NCI-H2029 (cell line): ENCODE measurements at regions not wholly inside any gene's neighbourhood (a gene's known extent, or its start where the extent isn't known, plus 50 kb on each side); places are given as distances from the start of the nearest gene placed in this dataset.

Experiments
- DNase-seq: peaks from one replicate; lab custom pipeline; 2025; lab: John Stamatoyannopoulos, UW

DNA sequence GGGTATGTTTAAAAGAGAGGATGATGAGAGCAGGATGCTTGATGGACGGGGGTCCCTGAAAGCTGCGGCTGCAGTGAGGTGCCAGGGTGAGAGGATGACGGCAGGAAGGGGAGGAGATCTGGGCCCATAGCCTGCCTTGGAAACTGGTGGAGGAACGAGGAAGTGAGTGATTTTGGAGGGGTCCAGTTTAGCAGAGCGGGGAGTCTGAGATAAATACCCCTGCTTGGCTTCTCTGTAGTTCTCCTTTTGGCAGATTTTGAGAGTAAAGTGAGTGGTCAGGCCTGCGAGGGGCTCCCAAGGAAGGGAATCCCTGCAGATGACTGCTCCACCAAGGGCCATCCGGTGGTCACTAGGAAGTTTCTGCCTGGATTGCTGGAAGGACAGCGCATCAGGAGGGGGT, 98.5 kb upstream of the PTCH1 start:
- DNase-seq = no peak

DNA sequence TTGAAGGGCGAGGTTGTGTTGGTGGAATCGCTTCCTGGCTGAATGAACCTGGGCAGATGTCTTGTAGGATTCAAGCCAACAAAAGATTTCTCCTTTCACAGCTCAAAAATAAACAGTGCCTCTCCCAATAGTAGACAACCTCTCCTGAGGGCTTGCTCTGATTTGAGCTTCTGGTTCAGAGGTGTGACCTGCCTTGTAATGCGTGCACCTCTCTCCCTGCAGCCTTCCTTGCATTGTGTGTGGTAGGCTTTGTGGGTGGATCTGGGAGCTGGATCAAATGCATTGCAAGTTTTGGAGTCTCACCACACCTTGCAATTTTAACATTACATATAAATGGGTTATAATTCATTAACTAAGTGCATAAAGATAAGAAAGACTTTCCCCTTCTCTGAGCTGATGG, 96.9 kb upstream of the PTCH1 start:
- no peak for DNase-seq

DNA sequence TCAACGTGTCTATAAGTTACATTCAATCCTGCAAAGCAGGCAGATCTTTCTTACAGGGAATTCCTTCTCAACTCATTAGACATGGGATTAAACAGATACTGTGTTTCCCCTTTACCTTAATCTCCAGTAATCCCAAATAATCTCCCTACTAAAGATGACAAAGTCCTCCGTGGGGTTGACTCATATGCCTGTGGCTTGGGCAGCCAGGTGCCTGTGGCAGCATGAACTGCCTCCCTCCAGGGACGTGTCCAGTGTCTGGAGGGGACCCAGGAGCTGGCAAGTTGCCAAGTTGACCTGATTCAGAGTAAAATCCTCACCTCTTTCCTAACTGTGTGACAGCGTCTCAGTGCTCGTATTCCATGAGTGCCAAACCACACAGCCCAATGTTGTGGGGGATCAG, 94.6 kb upstream of the PTCH1 start:
- no peak for DNase-seq

DNA sequence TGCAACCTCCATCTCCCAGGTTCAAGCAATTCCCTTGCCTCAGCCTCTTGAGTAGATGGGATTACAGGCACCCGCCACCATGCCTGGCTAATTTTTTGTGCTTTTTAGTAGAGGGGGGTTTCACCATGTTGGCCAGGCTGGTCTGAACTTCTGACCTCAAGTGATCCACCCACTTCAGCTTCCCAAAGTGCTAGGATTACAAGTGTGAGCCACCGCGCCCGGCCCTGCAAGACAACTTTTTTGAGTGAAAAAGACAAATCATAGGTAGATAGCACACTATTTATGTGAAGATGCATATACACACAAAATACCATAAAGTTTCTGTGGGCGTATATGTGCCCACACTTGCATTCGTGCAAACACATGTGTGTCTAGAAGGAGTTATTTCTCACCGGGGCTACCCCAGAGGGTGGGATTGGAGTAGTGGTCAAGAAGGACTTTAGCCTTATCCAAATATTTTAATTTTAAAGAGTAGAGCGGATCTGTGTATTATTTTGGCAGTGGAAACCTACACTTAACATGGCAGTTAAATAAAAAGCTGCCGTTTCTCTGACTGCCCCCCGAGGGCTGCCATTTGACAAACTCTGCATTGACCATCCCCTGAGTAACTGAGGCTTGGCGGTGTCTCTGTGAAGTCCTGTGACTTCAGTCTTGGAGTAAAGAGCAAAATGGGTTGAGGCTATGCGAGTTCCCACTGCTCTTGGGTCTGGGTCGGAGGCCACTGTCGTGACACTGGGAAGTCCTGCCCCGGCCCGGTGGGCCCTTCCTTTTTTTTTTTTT, 93.4 kb upstream of the PTCH1 start:
- DNase-seq = no peak

DNA sequence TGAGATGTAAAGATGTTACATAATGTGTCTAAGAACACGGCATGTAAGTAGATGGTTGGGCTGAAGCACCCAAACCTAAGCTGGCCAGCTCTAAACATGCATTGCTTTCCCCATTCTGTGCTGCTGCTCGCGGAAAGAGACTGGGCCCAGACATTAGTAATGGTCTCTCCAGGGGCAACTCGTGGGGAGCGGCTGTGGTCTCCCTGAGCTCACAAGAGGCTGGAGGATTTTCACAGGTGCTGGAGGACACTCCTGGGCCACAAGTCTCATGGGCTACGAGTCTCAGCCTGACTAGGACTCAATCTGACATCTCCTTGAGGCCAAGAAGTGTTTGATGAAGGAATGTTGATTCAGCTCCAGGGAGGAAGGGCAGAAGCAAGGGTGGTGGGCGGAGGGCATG, 92.7 kb upstream of the PTCH1 start:
- no peak for DNase-seq

DNA sequence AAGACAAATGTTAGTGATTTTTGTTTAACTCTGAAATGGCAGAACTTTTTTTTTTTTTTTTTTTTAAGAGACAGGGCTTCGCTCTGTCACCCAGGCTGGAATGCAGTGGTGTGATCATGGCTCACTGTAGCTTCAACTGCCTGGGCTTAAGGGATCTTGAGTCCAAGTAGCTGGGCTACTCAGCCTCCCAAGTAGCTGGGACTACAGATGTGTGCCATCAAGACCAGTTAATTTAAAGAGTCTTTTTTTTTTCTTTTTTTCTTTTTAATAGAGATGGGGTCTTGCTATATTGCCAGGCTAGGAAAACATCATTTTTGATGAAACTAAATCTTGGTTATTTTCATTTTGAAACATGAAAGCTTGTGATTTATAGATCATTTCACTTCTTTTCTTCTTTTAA, 91.6 kb upstream of the PTCH1 start:
- DNase-seq = no peak

DNA sequence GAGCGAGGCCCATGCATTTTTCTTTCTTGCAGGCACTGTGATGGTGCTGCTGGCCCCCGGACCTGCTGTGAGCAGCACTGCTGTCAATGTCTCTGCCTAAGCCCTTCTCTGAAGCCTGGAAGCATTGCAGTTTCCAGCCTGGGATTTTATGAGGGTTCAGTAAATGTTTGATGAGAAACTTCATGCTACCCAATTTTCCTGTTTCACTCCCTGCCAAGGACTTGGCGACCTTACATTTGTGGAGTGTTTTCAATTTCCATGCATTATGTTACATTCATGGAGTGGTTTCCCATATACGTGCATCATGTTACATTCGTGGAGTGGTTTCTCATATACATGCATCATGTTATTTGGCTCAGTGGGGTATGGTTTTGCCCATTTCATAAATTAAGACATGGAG, 90.7 kb upstream of the PTCH1 start:
- no peak for DNase-seq

DNA sequence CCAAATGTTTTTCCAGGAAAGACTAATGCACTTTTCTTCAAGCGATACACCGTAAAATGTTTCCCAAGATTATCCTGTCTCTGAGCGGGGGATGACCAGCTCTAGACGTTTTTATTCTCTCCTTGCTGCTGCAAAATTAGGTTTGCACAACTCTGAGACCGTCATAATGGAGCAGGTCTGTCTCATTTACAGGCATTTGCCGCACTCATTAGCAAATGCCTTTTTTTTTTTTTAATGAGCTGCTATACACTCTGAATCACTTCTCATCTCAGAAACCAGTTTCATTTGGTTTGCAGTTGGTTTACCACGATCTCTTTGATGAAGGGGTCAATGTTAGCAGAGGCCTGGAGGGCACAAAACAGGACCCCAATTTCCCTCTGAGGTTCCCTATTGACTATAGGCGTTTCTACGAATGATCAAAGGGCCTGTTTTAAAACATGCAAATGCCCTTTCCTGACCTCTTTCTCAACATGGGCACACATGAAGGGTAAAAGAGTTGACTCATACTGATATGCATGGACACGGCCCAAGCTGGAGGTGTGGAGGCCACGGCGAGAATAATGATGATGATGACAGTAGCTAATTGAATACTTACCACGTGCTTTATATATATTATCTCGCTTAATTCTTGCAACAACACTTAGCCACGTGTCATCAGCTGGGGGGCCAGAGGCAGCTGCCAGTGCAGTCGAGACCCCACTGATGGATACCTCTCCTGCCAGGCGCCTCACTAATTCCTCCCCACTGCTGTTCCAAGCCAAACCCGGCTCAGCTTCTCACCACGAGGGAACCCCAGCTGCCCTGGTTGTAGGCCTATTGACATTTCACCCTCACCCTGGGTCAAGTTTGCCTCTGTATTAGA, 89.9 kb upstream of the PTCH1 start:
- DNase-seq = no peak

DNA sequence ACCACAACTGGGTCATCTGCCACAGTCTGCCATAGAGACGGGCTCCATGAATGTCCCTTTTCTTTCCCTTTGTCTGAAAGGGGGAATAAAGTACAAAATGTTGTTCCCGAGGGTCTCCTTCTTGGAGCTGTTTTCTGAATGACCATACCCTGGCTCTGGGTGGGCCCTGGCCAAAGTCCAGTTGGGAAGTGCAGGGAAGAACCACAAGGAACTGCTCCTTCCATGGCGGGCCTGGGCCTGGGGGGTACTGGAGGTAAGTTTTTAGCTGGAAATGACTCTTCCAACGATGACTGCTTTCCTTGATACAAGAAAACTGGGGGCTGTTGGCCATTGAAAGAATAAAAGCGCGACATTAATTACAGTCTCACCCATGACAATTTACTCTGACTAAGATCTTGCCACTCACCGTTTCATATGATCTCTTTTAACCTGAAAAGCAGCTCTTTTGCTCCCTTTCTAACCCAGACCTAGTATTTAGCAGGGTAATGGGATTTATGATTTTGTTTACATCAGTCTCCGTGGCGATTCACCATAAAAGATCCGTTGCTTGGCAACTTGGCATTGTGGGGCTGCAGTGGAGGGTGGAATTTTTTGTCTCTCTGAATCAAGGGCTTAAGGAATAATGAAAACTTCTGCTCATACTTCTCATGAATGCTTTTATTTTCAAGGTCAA, 89.2 kb upstream of the PTCH1 start:
- no peak for DNase-seq

DNA sequence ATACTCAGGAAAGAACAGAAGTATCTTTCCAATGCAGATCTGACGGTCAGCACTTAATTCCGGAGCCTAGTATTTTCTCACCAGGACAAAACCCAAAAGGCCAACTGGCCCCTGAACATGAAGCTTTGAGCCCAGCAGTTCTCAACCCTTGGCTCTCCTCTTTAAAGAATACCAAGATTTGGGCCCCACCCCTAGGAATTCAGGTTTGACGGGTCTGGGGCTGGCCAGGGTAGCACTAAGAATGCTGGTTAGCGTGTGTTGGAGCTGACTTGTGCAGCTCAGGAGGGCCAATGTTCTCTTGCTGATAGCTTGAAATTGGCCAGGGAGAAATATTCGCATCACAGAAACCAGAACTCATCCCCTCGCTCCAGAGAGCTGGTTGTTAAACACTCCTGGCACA, 88.3 kb upstream of the PTCH1 start:
- no peak for DNase-seq

DNA sequence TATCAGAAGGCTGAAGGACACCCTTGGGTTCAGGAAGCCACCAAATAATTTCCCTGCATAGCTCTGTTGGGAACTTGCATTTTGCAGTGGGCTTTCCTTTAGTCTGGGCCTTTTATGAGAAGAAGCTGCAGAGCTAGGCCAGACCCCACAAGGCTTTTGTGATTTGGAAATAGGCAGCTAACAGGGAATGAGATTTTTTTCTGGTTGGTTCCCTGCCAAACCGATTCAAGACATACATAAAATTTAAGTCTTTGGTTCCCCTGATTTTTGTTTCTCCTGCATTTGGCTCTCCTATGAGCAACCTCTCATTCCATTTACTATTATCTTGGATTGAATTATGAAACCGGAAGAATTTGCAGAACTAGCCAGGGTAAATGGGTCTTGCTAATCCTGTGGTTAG, 81.5 kb upstream of the PTCH1 start:
- no peak for DNase-seq

DNA sequence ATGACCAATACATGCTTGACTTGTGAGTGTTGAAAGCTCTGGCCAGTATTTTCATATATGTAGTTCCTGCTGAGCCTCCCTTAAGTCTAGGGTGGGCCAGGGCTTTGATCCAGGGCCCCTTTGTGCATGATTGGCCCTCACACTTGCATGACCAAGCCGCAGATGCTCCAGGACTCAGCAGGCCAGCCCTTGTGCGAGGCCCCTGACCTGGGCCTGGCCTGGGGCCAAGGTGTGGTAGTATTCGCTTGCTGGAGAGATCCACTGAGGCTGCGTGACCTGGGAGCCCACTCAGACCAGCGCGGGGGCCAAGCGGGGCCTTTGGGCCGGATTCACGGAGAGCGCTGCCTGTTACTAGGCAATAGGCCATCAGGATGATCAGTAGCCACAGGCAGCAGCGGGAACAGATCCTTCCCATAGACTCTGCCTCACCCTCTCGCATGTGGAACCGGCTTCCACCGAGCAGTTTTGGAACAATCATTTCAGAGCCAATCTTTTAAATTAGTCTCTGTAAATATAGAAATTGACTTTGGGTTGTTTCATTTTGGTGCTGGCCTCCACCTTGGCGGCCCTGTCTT, 79.0 kb upstream of the PTCH1 start:
- DNase-seq = no peak

DNA sequence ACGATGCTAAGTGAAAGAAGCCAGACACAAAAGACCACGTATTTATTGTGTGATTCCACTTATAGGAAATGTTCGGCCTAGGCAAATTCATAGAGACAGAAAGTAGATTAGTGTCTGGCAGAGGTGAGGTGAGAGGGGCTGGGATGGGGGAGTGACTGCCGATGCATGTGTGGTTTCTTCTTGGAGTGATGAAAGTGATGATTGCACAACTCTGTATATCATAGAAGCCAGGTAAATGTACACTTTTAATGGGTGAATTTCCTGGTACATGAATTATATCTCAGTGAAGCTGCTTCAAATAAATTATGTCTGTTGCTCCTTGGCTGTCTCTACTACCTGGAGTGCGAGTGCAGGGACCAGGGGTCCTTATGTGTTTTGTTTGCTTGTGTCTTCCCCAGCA, 76.2 kb upstream of the PTCH1 start:
- DNase-seq = no peak

DNA sequence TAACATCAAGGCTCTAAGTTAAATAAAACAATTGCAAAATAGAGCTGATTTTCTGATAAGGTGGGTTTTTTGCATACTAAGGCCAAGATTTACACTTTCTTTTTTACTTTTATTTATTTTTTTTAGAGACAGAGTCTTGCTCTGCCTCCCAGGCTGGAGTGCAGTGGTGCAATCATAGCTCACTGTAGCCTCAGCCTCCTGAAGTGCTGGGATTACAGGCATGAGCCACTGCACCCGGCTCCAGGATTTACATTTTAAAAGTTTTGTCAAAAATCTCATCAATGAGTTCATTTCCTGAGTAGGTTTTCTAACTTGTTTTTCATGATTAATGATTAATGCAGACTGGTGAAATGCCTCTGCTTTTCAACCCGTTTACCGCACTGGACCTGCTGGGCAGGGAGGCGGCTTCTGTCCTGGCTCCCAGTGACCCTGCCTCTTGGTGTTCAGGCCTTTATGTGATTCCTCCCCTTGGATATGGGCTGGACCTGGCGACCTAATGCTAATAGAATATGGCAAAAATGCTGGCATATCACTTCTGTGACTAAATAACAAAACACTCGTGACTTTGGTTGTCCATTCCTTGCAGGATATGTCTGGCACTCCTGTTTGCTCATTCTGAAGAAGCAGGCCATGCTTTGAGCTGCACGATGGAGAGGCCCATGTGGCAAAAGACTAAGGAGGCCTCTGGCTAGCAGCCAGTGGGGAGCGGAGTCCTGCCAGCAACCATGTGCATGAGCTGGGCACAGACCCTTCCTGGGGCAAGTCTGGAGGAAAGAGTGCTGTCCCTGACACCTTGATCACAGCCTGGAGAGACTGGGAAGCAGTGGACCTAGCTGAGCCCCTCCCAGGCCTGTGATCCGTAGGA, 72.2 kb upstream of the PTCH1 start:
- no peak for DNase-seq

DNA sequence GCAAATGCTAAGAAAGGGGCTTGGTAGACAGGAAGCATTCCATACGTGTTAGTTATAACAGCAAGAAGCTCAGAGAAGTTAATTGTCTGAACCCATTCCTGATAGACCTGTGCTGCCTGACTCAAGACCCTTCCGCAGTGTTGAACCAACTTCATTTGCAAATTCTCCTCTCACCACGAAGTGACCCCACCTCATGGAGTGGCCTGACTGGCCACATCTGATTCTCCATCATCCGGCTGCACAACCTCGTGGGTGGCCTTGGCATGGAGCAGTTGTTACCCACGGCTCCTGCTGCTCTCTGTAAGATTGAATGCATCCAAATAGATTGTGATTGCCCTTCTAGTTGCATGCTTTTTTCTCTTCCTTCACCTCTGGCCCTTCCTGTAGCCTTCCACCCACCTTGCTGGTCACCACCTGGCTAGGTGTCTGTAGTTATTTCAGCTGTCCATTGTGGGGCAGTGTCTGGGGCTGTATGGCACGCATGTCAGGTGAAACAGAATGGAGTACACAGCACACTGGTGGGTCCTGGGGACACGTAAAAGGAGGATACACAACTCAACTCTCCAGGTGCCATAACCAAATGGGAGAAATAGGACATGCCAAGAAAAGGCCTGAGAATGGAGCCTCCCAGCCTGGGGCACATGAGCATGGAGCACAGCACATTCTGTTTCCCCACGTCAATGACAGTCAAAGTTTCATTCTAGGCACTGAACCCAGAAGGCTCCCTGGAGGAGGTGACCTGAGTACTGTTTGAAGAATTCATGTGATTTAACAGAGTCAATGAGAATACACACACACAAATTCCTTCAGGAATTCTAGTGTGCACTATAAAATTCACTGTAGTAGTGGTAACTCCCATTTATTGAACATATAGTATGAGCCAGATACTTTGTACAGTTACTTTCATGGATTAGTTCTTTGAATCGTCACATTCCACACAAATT, 70.5 kb upstream of the PTCH1 start:
- no peak for DNase-seq

DNA sequence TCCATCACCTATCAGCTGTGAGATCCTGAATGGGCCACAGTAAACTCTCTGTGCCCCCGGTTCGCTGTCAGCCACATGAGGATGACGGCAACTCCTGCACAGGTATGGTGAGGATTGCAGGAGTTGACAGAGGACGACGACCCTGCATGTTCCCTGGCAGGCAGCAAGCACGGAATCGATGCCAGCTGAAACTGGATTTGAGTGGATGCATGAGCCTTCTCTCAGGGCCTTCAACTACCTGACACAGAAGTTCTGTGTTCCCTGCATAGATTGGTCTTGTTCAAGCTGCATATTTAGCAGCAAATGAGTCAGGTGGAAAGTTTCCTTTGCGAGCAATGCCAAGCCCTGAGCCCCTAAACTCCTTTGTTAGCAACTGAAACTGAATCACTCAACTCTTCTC, 69.6 kb upstream of the PTCH1 start:
- DNase-seq = no peak

DNA sequence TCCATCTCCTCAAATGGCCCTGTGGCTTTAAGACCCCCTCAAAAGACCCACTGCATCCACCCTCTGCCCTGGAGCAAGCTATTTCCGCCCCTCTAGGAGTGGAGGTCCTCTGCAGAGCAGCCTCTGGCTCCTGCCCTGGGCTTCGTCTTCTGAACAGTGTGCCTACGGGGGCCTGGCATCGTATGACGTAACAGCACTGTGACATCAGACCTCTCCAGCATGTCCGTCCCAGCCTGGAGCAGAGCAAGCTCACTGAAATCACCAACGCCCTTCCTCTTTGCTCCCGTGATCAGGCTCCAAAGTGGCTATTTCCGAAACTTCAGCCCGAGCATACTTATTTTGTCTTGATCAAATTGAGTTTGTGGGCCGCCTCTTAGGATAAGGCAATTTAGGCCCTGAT, 69.1 kb upstream of the PTCH1 start:
- DNase-seq = no peak

DNA sequence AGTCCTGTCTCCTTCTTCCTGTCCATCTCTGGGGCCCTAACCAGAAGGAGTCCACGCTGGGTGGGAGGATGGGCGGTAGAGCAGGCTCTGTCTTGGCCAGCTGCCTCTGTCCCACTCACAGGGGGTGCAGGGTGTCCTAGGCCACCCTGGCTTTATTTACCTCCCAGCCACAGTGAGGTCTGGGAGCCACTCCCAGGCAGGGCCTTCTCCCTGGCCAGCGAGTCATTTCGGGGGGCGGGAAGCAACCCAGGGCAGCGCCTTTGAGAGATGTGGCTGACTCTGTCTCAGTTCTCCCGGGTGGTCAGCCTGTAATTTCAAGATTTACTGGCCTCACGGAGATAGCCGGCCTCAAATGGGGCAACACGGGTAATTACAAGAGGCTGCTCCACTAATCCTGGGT, 67.4 kb upstream of the PTCH1 start:
- DNase-seq = no peak

DNA sequence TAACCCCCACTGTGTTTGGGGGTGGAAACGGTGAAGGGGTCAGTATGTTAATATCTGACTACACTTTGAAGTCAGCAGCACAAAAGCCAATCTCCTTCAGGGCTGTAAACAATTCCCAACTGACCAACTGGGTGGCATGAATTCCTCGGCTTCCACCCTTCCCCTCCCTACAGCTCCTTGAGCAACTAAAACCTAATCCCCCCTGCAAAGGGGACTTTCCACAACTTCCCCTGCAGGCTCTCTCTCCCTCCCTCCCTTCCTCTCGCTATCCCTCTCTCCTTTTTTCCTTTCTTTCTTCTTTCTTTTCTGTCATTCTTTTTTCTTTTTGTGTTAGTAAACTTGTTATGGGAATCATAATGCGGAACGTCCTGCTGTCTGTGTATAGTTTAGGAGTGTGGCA, 65.1 kb upstream of the PTCH1 start:
- DNase-seq = no peak
